ENCODE measurements at regions not wholly inside any gene's neighbourhood (a gene's known extent, or its start where the extent isn't known, plus 50 kb on each side); places are given as distances from the start of the nearest gene placed in this dataset.

- H3K36me3 ChIP-seq (ENCODE audit: control insufficient read depth in 2 of 2, insufficient read depth in 2 of 2, low read length in 1 of 2): no peaks in the 10 kb centered on the region
- H4K20me1 ChIP-seq (ENCODE audit: control insufficient read depth, insufficient read depth): no peaks in the 10 kb centered on the region
- ChIA-PET SMC1A (ENCODE audit: uncharacterized antibody, unreplicated experiment) (interaction anchor here (1.0 to 1.5 kb wide), 4 partner anchors 9 to 108 kb away, joined by 3 read pairs; no protein-coding TSS in a partner anchor), CTCF (interaction anchor here (0.6 kb wide), 1 partner anchor 1733 kb away, joined by 3 read pairs; no protein-coding TSS in a partner anchor), RAD21 (ENCODE audit: unreplicated experiment) (no interaction called here), POLR2A (no interaction called here)
- FAIRE-seq: no peak
- no peak overlapping the region for H3K27ac ChIP-seq (ENCODE audit: control insufficient read depth, insufficient read depth)
- H3K4me2 ChIP-seq (ENCODE audit: control insufficient read depth, insufficient read depth): no peak overlapping the region
- BruUV-seq (replicated peaks): no TSS peak
- H3K4me3 ChIP-seq: no peak overlapping the region
- H3K9me3 ChIP-seq (replicated peaks; ENCODE audit: control insufficient read depth, insufficient read depth, low read length): no peaks in the 10 kb centered on the region
- in situ Hi-C loops (cut with MboI): no loop called here
- intact Hi-C loops (cut with micrococcal nuclease; ENCODE audit: unreplicated experiment): no loop called here
- H2AFZ ChIP-seq (ENCODE audit: control insufficient read depth, low read depth, low read length): no peak overlapping the region
- TF ChIP-seq NFIC (IDR thresholded peaks at IDR 0.05; ENCODE audit: low read depth, low read length) (no peak), POU2F2 (IDR thresholded peaks at IDR 0.05; ENCODE audit: borderline replicate concordance, low read depth, low read length) (no peak), ATF7 (IDR thresholded peaks at IDR 0.05; ENCODE audit: low read depth) (no peak), SREBF1 (IDR thresholded peaks at IDR 0.05; ENCODE audit: low read length) (no peak), ATF3 (IDR thresholded peaks at IDR 0.05; ENCODE audit: borderline replicate concordance, extremely low read depth, low read depth, low read length) (no peak), TCF3 (IDR thresholded peaks at IDR 0.05; ENCODE audit: borderline replicate concordance, insufficient read depth, low read depth, low read length) (no peak), CREM (IDR thresholded peaks at IDR 0.05; ENCODE audit: low read depth) (no peak), POLR2A (IDR thresholded peaks at IDR 0.05; ENCODE audit: low read depth, low read length) (no peak), EZH2 (IDR thresholded peaks at IDR 0.05; ENCODE audit: borderline replicate concordance, control insufficient read depth, low read depth, low read length) (no peak)
- ATAC-seq: no peak
- no peak overlapping the region for H3K9ac ChIP-seq (ENCODE audit: control insufficient read depth, insufficient read depth, low read length)
- H3K79me2 ChIP-seq (ENCODE audit: control insufficient read depth, insufficient read depth, low read length): no peaks in the 10 kb centered on the region
- no peaks in the 10 kb centered on the region for H3K4me1 ChIP-seq (ENCODE audit: control insufficient read depth, insufficient read depth, low read length)
- no peaks in the 10 kb centered on the region for H3K27me3 ChIP-seq (replicated peaks in 1 of 2; ENCODE audit: control insufficient read depth in 2 of 2, insufficient read depth in 2 of 2, low read length in 1 of 2)
- WGBS (ENCODE audit: insufficient coverage, insufficient replicate concordance, low lambda C conversion rate, missing lambda C conversion rate): 0% methylated on average over 2 of the region's 2 CpGs
- DNase-seq (ENCODE audit: low read depth, low spot score): no peak
Observed at GRCh38 chr3:28868897-28869296, 412.0 kb upstream of the RBMS3 start.

GRCh38 chr3:28877912-28878311 lies 403.0 kb upstream of the RBMS3 start:
- no peak for TF ChIP-seq MEF2B (IDR thresholded peaks at IDR 0.05; ENCODE audit: partially characterized antibody, poor library complexity, severe bottlenecking)
- no peak for TF ChIP-seq ELK1 (IDR thresholded peaks at IDR 0.05; ENCODE audit: low read depth, low read length)
- no peak for TF ChIP-seq SP1 (IDR thresholded peaks at IDR 0.05; ENCODE audit: low read depth, low read length)
- TF ChIP-seq RAD51 (IDR thresholded peaks at IDR 0.05): no peak
- TF ChIP-seq SPI1 (IDR thresholded peaks at IDR 0.05; ENCODE audit: borderline replicate concordance, insufficient read depth, low read depth, low read length): no peak
- no peak for TF ChIP-seq WRNIP1 (IDR thresholded peaks at IDR 0.05; ENCODE audit: borderline replicate concordance, low read depth, low read length)
- DNase-seq (ENCODE audit: low read depth, low spot score) (no peak), ATAC-seq (no peak), FAIRE-seq (no peak)
- Histone ChIP-seq H3K27ac (ENCODE audit: control insufficient read depth, insufficient read depth) (no peak overlapping the region), H3K9ac (ENCODE audit: control insufficient read depth, insufficient read depth, low read length) (no peak overlapping the region), H3K79me2 (ENCODE audit: control insufficient read depth, insufficient read depth, low read length) (no peaks in the 10 kb centered on the region), H3K4me3 (no peak overlapping the region), H2AFZ (ENCODE audit: control insufficient read depth, low read depth, low read length) (no peak overlapping the region), H3K36me3 (ENCODE audit: control insufficient read depth in 2 of 2, insufficient read depth in 2 of 2, low read length in 1 of 2) (no peaks in the 10 kb centered on the region), H4K20me1 (ENCODE audit: control insufficient read depth, insufficient read depth) (no peaks in the 10 kb centered on the region), H3K27me3 (replicated peaks in 1 of 2; ENCODE audit: control insufficient read depth in 2 of 2, insufficient read depth in 2 of 2, low read length in 1 of 2) (no peaks in the 10 kb centered on the region), H3K9me3 (replicated peaks; ENCODE audit: control insufficient read depth, insufficient read depth, low read length) (no peaks in the 10 kb centered on the region), H3K4me2 (ENCODE audit: control insufficient read depth, insufficient read depth) (no peak overlapping the region), H3K4me1 (ENCODE audit: control insufficient read depth, insufficient read depth, low read length) (no peaks in the 10 kb centered on the region)
- no TSS peak for BruUV-seq (replicated peaks)
- ChIA-PET SMC1A (ENCODE audit: uncharacterized antibody, unreplicated experiment) (interaction anchor here (1.0 kb wide), 1 partner anchor 10 kb away, joined by 3 read pairs; no protein-coding TSS in a partner anchor), RAD21 (ENCODE audit: unreplicated experiment) (no interaction called here), CTCF (interaction anchor here (1.2 kb wide), 1 partner anchor 38 kb away, joined by 3 read pairs; no protein-coding TSS in a partner anchor), POLR2A (no interaction called here)
- WGBS (ENCODE audit: insufficient coverage, insufficient replicate concordance, low lambda C conversion rate, missing lambda C conversion rate): 0% methylated on average over 1 of the region's 1 CpG
- intact Hi-C loops (cut with micrococcal nuclease; ENCODE audit: unreplicated experiment): no loop called here
- in situ Hi-C loops (cut with MboI): no loop called here

All from GM12878 (cell line).